Osteoblast (primary cell): ENCODE measurements at regions not wholly inside any gene's neighbourhood (a gene's known extent, or its start where the extent isn't known, plus 50 kb on each side); places are given as distances from the start of the nearest gene placed in this dataset.
"Not testable (repeated sequence)": the region's sequence is repeated elsewhere in the genome, so short reads cannot be mapped to it uniquely, and the experiment has no call there.

Experiments
- DNase-seq: peaks from one replicate; pipeline ENCODE4 v3.0.0; 2011; ENCODE audit warnings: low spot score, mixed read lengths; ENCODE audit not compliant: insufficient read length; ENCODE audit errors: missing footprints
- H2AFZ ChIP-seq: 2 replicates; pipeline ENCODE4 v1.6.0; 2011; ENCODE audit warnings: mild to moderate bottlenecking, low read length
- H3K27ac ChIP-seq: 2 replicates; pipeline ENCODE4 v1.5.1; 2011; ENCODE audit warnings: mild to moderate bottlenecking, low read depth, low read length, moderate library complexity
- H3K27me3 ChIP-seq: 2 replicates; pipeline ENCODE4 v1.6.0; 2012; ENCODE audit warnings: mild to moderate bottlenecking, control low read depth, inconsistent platforms, low read length, moderate library complexity; ENCODE audit not compliant: insufficient read depth
- H3K36me3 ChIP-seq: 2 replicates; pipeline ENCODE4 v1.5.1; 2011; ENCODE audit warnings: mild to moderate bottlenecking, low read length, control low read depth, moderate library complexity; ENCODE audit not compliant: insufficient read depth
- H3K4me1 ChIP-seq: 2 replicates; pipeline ENCODE4 v1.5.1; 2011; ENCODE audit warnings: mild to moderate bottlenecking, low read length, control low read depth, moderate library complexity; ENCODE audit not compliant: insufficient read depth
- H3K4me2 ChIP-seq: 2 replicates; pipeline ENCODE4 v1.6.0; 2011; ENCODE audit warnings: mild to moderate bottlenecking, low read length; ENCODE audit not compliant: insufficient read depth
- H3K4me3 ChIP-seq: fragments of 200-600 bp; sonication (generic); 3 replicates; pipeline ENCODE4 v1.5.1; 2012; ENCODE audit warnings: mild to moderate bottlenecking, low read length, inconsistent platforms; ENCODE audit not compliant: insufficient read depth
- H3K79me2 ChIP-seq: 2 replicates; pipeline ENCODE4 v1.6.0; 2012; ENCODE audit warnings: mild to moderate bottlenecking, low read length, control low read depth, inconsistent platforms; ENCODE audit not compliant: insufficient read depth
- H3K9me3 ChIP-seq: 2 replicates; pipeline ENCODE4 v1.5.1; 2011; ENCODE audit warnings: low read depth, low read length, control low read depth
- H4K20me1 ChIP-seq: 2 replicates; pipeline ENCODE4 v1.6.0; 2012; ENCODE audit warnings: mild to moderate bottlenecking, low read length, control low read depth; ENCODE audit not compliant: insufficient read depth
- CTCF ChIP-seq: IDR thresholded peaks from 2 replicates; pipeline ENCODE4 v1.5.1; 2011; ENCODE audit warnings: mild to moderate bottlenecking, low read depth, low read length, moderate library complexity; ENCODE audit errors: extremely low read depth

- no peaks in the 10 kb centered on the region for H3K27me3 ChIP-seq
- no peak for DNase-seq
- H3K27ac ChIP-seq = no peak overlapping the region
- no peaks in the 10 kb centered on the region for H4K20me1 ChIP-seq
- peaks cover 11% of the 10 kb centered on the region for H3K4me1 ChIP-seq
- H3K9me3 ChIP-seq = no peaks in the 10 kb centered on the region
- no peaks in the 10 kb centered on the region for H3K36me3 ChIP-seq
- H3K4me2 ChIP-seq = no peak overlapping the region
- H3K4me3 ChIP-seq = no peak overlapping the region
- no peak overlapping the region for H2AFZ ChIP-seq
- no peaks in the 10 kb centered on the region for H3K79me2 ChIP-seq
- no peak for TF ChIP-seq CTCF
Observed at GRCh38 chr12:68438601-68439000, 106.4 kb upstream of the MDM1 start.

- Histone ChIP-seq H3K4me2 (peak overlapping the region; percentile 6), H3K36me3 (no peaks in the 10 kb centered on the region)
- no peak for DNase-seq
Observed at GRCh38 chr12:68439368-68440045, 107.3 kb upstream of the MDM1 start.

GRCh38 chr12:68440068-68440581, 108.0 kb upstream of the MDM1 start:
- no peaks in the 10 kb centered on the region for H3K9me3 ChIP-seq
- H3K4me3 ChIP-seq = no peak overlapping the region
- H3K27ac ChIP-seq = peak overlapping the region; percentile 19
- TF ChIP-seq CTCF = no peak
- no peaks in the 10 kb centered on the region for H3K36me3 ChIP-seq
- no peak for DNase-seq
- peak overlapping the region; percentile 6 for H3K4me2 ChIP-seq
- no peaks in the 10 kb centered on the region for H4K20me1 ChIP-seq
- peaks cover 11% of the 10 kb centered on the region for H3K4me1 ChIP-seq
- no peaks in the 10 kb centered on the region for H3K27me3 ChIP-seq
- H3K79me2 ChIP-seq = no peaks in the 10 kb centered on the region
- H2AFZ ChIP-seq = peak overlapping the region; percentile 56

More at GRCh38 chr12:68439368-68440045, 107.3 kb upstream of the MDM1 start:
- Histone ChIP-seq H3K9me3 (no peaks in the 10 kb centered on the region), H3K4me3 (no peak overlapping the region), H3K27me3 (no peaks in the 10 kb centered on the region), H4K20me1 (no peaks in the 10 kb centered on the region), H2AFZ (peak overlapping the region; percentile 56), H3K27ac (peak overlapping the region; percentile 19), H3K79me2 (no peaks in the 10 kb centered on the region), H3K4me1 (peaks cover 11% of the 10 kb centered on the region)
- TF ChIP-seq CTCF = no peak

- no peak for TF ChIP-seq CTCF
- Histone ChIP-seq H3K4me2 (no peak overlapping the region), H2AFZ (no peak overlapping the region), H3K9me3 (no peaks in the 10 kb centered on the region), H3K79me2 (no peaks in the 10 kb centered on the region), H3K4me3 (no peak overlapping the region), H3K36me3 (no peaks in the 10 kb centered on the region), H4K20me1 (no peaks in the 10 kb centered on the region), H3K27ac (no peak overlapping the region), H3K4me1 (peaks cover 11% of the 10 kb centered on the region), H3K27me3 (no peaks in the 10 kb centered on the region)
- DNase-seq = no peak
Observed at GRCh38 chr12:68441167-68441566, 109.0 kb upstream of the MDM1 start.

GRCh38 chr12:68442353-68442972, 110.3 kb upstream of the MDM1 start:
- H3K4me3 ChIP-seq, H3K36me3 ChIP-seq, H3K27ac ChIP-seq, H3K9me3 ChIP-seq, H3K27me3 ChIP-seq, DNase-seq, H4K20me1 ChIP-seq, H3K79me2 ChIP-seq, H3K4me2 ChIP-seq, H2AFZ ChIP-seq: not testable (repeated sequence)
- H3K4me1 ChIP-seq = peaks cover 11% of the 10 kb centered on the region

- H4K20me1 ChIP-seq, H3K27ac ChIP-seq, H3K27me3 ChIP-seq, H3K9me3 ChIP-seq, H3K36me3 ChIP-seq, H3K4me2 ChIP-seq, H3K79me2 ChIP-seq, DNase-seq, H3K4me3 ChIP-seq, H2AFZ ChIP-seq: not testable (repeated sequence)
- peaks cover 11% of the 10 kb centered on the region for H3K4me1 ChIP-seq
Observed at GRCh38 chr12:68443695-68444094, 111.5 kb upstream of the MDM1 start.
